ENCODE measurements at regions not wholly inside any gene's neighbourhood (a gene's known extent, or its start where the extent isn't known, plus 50 kb on each side); places are given as distances from the start of the nearest gene placed in this dataset.

DNA sequence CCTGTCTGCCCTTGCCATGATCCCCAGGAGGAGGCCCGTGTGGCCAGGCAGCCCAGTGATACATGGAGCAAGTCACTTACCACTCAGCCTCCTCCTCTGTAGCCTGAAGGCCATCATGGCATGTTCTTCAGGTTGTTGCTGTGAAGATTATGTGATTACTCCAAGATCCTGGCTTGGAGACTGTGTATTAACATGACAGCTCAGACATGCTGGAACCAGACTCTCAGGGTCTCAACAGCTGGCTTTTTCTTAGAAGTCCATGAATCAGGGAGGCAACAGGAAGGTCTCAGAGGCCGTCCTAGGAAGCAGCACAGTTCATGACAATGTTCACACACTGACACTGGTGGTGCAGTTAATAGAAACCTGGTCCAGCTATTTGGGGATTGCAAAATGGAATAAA is 158.6 kb upstream of the TWIST2 start:
- peaks cover 0 to 15% (median 7%) of the 10 kb centered on the region in 4 donors for H3K4me1 ChIP-seq
- H3K27me3 ChIP-seq, result peaks cover 0 to 3% of the 10 kb centered on the region in 2 donors
- H3K9me3 ChIP-seq, result no peaks in the 10 kb centered on the region
- H3K27ac ChIP-seq, result no peak overlapping the region
- DNase-seq, result peak in 1 of 2 donors; percentile 32
- TF ChIP-seq, protein P1, sequence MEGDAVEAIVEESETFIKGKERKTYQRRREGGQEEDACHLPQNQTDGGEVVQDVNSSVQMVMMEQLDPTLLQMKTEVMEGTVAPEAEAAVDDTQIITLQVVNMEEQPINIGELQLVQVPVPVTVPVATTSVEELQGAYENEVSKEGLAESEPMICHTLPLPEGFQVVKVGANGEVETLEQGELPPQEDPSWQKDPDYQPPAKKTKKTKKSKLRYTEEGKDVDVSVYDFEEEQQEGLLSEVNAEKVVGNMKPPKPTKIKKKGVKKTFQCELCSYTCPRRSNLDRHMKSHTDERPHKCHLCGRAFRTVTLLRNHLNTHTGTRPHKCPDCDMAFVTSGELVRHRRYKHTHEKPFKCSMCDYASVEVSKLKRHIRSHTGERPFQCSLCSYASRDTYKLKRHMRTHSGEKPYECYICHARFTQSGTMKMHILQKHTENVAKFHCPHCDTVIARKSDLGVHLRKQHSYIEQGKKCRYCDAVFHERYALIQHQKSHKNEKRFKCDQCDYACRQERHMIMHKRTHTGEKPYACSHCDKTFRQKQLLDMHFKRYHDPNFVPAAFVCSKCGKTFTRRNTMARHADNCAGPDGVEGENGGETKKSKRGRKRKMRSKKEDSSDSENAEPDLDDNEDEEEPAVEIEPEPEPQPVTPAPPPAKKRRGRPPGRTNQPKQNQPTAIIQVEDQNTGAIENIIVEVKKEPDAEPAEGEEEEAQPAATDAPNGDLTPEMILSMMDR (IDR thresholded peaks at IDR 0.05), result no peak
- H3K4me3 ChIP-seq, result no peak overlapping the region
- intact Hi-C loops (cut with DNase I; ENCODE audit: low total_unique reads), result no loop called here
- no peaks in the 10 kb centered on the region for H3K36me3 ChIP-seq

DNA sequence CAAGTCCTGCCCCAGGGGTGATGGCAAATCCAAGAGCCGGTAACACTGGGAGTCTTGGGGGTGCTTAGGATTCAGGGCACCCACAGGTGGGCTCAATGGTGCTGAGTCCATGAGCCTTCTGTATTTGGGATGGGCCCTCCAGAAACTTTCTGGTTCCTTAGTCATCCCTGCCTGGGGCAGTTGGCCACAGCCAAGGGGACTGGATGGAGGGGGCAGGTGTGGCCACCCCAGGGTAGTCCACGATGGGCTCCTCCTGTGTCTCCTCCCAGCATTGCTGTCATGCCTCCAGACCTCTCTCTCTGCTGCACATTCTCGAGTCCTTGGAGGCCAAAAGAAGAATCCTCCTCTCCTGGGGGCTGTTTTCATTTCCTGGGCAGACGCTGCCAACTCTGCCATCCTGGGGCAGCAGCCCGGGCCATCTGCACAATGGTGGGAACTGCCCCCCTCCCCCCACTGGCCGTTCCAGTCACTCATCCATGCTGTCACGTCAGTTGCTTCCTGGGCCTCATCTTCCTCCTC is 158.0 kb upstream of the TWIST2 start:
- Histone ChIP-seq H3K27ac (no peak overlapping the region), H3K9me3 (no peaks in the 10 kb centered on the region), H3K4me3 (no peak overlapping the region), H3K27me3 (peaks cover 0 to 3% of the 10 kb centered on the region in 2 donors), H3K4me1 (peaks cover 0 to 9% (median 3%) of the 10 kb centered on the region in 4 donors), H3K36me3 (no peaks in the 10 kb centered on the region)
- intact Hi-C loops (cut with DNase I; ENCODE audit: low total_unique reads), result no loop called here
- peak in 1 of 2 donors; percentile 54 for DNase-seq
- TF ChIP-seq, protein P1 (IDR thresholded peaks at IDR 0.05), result no peak

DNA sequence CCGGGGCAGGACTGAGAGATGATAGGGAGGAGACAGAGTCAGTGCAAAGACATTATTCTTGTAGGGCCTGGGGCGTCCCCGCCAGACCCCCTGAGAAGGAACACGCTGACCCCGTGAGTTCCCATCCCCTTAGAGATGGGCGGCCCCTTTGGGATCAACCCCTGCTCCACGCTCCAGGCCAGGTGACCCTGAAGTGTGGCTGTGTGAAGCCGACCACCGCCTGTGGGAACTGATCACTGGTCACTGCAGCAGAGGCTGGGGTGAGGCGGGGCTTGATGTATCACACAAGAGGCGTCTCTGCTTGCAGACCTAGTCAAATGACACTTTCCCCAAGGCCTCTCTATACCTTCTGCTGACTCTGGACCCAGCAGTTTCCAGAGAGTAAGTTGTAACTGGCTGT is 157.4 kb upstream of the TWIST2 start:
- Histone ChIP-seq H3K4me3 (no peak overlapping the region), H3K27me3 (peaks cover 0 to 3% of the 10 kb centered on the region in 2 donors), H3K27ac (no peak overlapping the region), H3K4me1 (peaks cover 0 to 4% (median 0%) of the 10 kb centered on the region in 4 donors), H3K36me3 (no peaks in the 10 kb centered on the region), H3K9me3 (no peaks in the 10 kb centered on the region)
- intact Hi-C loops (cut with DNase I; ENCODE audit: low total_unique reads), result no loop called here
- TF ChIP-seq, protein P1 (IDR thresholded peaks at IDR 0.05), result no peak
- peak in 1 of 2 donors; percentile 53 for DNase-seq

DNA sequence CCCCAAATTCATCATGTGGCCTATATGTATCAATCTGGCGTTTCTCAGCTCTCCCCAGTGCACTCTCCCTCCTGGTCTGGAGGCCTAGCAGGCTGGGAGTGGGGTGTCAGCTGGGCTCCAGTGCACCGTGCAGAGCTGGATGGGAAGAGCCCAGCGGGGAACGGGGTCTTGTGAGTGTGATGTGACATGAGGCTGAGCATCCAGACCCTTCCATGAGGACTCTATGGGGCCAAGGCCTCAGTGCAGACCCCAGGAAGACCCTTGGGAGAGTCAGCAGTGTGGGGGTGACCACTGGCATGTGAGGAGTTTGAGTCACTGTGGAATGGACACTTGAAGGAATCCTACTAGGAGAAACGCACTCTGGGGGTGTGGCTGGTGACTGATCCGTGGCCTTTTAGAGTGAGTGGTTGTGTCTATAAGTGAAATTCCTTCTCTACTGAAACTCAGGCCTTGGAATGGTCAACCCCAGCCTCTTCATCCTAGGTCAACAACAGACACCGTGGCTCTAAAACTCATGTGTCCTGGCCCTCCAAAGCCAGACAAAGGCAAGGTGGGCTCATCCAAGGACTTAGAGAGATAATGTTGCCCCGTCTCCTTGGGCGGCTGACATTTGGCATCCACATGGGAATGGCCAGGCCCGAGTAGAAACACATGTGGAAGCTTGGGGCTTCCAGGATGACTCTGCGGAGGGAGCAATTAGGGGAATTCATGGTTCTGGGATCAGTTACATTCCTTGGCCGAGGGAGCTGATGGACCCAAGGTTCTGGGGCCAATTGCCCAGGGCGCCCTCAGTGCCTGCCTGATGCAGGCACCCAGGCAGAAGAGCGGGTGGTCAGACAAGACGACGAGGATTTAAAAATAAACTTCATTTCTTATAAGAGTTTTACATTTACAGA is 156.0 kb upstream of the TWIST2 start:
- DNase-seq, result peak in 1 of 2 donors; percentile 45

DNA sequence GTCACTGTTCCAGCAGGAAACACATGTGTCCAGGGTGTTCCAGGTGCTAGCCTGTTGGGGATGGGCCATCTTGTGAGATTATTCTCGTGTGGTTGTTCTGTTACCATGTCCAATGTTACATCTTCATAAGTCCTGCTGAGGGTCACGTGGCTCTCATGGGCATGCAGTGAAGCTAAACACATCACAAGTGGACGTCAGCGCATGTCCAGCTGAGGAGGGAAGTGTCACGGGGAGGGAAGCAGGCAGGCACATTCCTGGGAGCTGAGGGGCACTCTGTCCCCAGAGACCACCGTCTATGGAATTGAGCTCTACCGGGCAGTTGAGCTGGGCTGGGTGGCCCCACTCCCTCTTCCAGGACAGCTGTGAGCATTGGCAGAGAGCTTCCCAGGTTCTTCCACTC is 155.3 kb upstream of the TWIST2 start:
- Histone ChIP-seq H3K27ac (no peak overlapping the region), H3K36me3 (no peaks in the 10 kb centered on the region), H3K9me3 (no peaks in the 10 kb centered on the region), H3K4me3 (no peak overlapping the region), H3K27me3 (peaks cover 0 to 3% of the 10 kb centered on the region in 2 donors), H3K4me1 (no peaks in the 10 kb centered on the region)
- intact Hi-C loops (cut with DNase I; ENCODE audit: low total_unique reads), result no loop called here
- DNase-seq, result peak in 1 of 2 donors; percentile 29
- TF ChIP-seq, protein P1 (IDR thresholded peaks at IDR 0.05), result no peak

More for the DNA sequence above, 156.0 kb upstream of the TWIST2 start:
- H3K36me3 ChIP-seq, result no peaks in the 10 kb centered on the region
- no peaks in the 10 kb centered on the region for H3K4me1 ChIP-seq
- intact Hi-C loops (cut with DNase I; ENCODE audit: low total_unique reads), result no loop called here
- H3K27me3 ChIP-seq, result peaks cover 0 to 3% of the 10 kb centered on the region in 2 donors
- no peak overlapping the region for H3K4me3 ChIP-seq
- no peaks in the 10 kb centered on the region for H3K9me3 ChIP-seq
- no peak overlapping the region for H3K27ac ChIP-seq
- TF ChIP-seq, protein P1 (IDR thresholded peaks at IDR 0.05), result no peak
